HG03135 (cell line): ENCODE measurements at regions not wholly inside any gene's neighbourhood (a gene's known extent, or its start where the extent isn't known, plus 50 kb on each side); places are given as distances from the start of the nearest gene placed in this dataset.

Experiments
- ATAC-seq: cut with Tn5 transposase; IDR thresholded peaks from one replicate; pipeline ENCODE4 v1.9.1; 2021; ENCODE audit warnings: mild to moderate bottlenecking, moderate library complexity; ENCODE audit not compliant: unreplicated experiment

GRCh38 chr1:106972074-106972473, 84.4 kb upstream of the PRMT6 start:
- no peak for ATAC-seq

GRCh38 chr1:106975944-106976343, 80.5 kb upstream of the PRMT6 start:
- ATAC-seq = no peak

GRCh38 chr1:106978477-106979322, 77.8 kb upstream of the PRMT6 start:
- no peak for ATAC-seq

GRCh38 chr1:106979371-106979770, 77.1 kb upstream of the PRMT6 start:
- ATAC-seq = no peak

GRCh38 chr1:106980121-106980520, 76.4 kb upstream of the PRMT6 start:
- ATAC-seq = no peak

- ATAC-seq = no peak
Observed at GRCh38 chr1:106984801-106985200, 71.7 kb upstream of the PRMT6 start.

GRCh38 chr1:106986603-106987002, 69.9 kb upstream of the PRMT6 start:
- no peak for ATAC-seq

GRCh38 chr1:106995970-106996369, 60.5 kb upstream of the PRMT6 start:
- peak; percentile 96 for ATAC-seq

- ATAC-seq = no peak
Observed at GRCh38 chr1:106998431-106999002, 58.0 kb upstream of the PRMT6 start.

GRCh38 chr1:107000902-107001301, 55.6 kb upstream of the PRMT6 start:
- no peak for ATAC-seq

- no peak for ATAC-seq
Observed at GRCh38 chr1:107003972-107004371, 52.5 kb upstream of the PRMT6 start.

- no peak for ATAC-seq
Observed at GRCh38 chr1:107004421-107004820, 52.1 kb upstream of the PRMT6 start.
